ENCODE measurements at regions not wholly inside any gene's neighbourhood (a gene's known extent, or its start where the extent isn't known, plus 50 kb on each side); places are given as distances from the start of the nearest gene placed in this dataset.

DNA sequence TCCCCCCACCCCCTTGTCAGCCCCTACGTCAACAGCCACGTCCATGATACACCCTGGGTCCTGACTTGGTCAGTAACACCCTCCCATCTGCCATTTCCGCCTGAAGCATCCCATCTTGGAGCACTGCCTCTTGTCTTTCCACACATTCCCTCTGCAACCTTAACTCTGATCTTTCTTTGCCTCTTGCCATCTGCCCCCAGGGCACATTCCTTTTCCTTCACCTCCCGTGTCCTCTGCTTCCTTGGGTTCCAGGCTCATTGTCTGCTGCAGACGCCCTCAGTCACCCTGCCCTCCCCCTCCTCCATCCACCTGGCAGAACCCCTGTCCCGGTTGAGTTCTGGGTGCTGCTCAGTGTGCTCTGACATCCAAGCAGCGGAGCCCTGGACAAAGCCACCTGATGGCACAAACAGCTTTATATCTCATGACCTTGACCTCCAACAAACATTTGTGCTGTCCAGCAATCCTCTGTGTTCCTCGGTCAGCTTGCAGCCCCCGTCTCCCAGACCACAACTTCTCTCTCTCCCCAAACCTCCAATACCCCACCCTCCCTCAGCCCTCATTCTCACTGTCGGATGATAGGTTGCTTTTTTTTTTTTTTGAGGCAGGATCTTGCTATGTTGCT lies 97.7 kb upstream of the IER5L start:
- H3K27ac ChIP-seq (ENCODE audit: low read length), result no peak overlapping the region
- DNase-seq, result no peak
- Mint-ChIP-seq H3K27ac (no peak overlapping the region), H3K4me3 (no peak overlapping the region), H3K27me3 (ENCODE audit: low read depth in 2 of 2) (peaks cover 12 to 17% of the 10 kb centered on the region in 2 donors), H3K36me3 (no peaks in the 10 kb centered on the region), H3K4me1 (peaks cover 13 to 20% of the 10 kb centered on the region in 2 donors), H3K9me3 (no peaks in the 10 kb centered on the region)
- TF ChIP-seq, protein P1, sequence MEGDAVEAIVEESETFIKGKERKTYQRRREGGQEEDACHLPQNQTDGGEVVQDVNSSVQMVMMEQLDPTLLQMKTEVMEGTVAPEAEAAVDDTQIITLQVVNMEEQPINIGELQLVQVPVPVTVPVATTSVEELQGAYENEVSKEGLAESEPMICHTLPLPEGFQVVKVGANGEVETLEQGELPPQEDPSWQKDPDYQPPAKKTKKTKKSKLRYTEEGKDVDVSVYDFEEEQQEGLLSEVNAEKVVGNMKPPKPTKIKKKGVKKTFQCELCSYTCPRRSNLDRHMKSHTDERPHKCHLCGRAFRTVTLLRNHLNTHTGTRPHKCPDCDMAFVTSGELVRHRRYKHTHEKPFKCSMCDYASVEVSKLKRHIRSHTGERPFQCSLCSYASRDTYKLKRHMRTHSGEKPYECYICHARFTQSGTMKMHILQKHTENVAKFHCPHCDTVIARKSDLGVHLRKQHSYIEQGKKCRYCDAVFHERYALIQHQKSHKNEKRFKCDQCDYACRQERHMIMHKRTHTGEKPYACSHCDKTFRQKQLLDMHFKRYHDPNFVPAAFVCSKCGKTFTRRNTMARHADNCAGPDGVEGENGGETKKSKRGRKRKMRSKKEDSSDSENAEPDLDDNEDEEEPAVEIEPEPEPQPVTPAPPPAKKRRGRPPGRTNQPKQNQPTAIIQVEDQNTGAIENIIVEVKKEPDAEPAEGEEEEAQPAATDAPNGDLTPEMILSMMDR (IDR thresholded peaks at IDR 0.05), result no peak
- intact Hi-C loops (cut with micrococcal nuclease), result no loop called here
- H3K27me3 ChIP-seq (ENCODE audit: control insufficient read depth, insufficient read depth, low read length), result no peaks in the 10 kb centered on the region
- ATAC-seq, result no peak
- H3K36me3 ChIP-seq (ENCODE audit: control insufficient read depth, insufficient read depth, low read length), result no peaks in the 10 kb centered on the region
- WGBS (ENCODE audit: insufficient coverage), result 83% methylated on average over 9 of the region's 10 CpGs
- no peaks in the 10 kb centered on the region for H3K9me3 ChIP-seq (ENCODE audit: control insufficient read depth, insufficient read depth, low read length)
- peaks cover 13% of the 10 kb centered on the region for H3K4me1 ChIP-seq (ENCODE audit: control insufficient read depth, insufficient read depth, low read length)
- no peak overlapping the region for H3K4me3 ChIP-seq (ENCODE audit: low read length)

DNA sequence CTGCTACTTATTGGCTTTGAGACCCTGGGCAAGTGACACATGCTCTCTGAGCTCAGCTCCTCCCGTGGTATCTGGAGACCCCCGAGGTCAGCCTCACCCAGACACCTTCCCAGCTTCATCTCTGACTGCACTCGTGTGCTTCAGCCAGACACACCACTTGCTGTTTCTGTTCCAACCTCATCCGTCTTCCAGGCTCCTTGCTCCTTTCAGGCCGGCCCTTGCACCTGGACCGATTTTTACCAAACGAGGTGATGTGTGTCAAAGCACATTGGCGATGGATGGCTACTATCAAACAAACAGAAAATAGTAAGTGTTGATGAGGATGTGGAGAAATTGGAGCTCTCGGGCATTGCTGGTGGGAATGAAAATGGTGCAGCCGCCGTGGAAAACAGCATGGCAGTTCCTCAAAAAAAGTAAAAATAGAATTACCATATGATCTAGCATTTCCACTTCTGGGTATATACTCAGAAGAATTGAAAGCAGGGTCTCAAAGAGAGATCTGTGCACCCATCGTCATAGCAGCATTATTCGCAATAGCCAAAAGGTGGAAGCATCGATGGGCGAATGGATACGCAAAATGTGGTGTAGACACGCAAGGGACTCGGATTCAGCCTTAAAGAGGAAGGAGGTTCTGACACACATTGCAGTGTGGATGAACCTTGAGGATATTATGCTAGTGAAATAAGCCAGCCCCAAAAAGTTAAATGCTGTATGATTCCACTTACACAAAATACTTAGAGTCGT lies 96.1 kb upstream of the IER5L start:
- H3K4me1 ChIP-seq (ENCODE audit: control insufficient read depth, insufficient read depth, low read length), result peaks cover 24% of the 10 kb centered on the region
- H3K27ac ChIP-seq (ENCODE audit: low read length), result no peak overlapping the region
- DNase-seq (no peak), ATAC-seq (no peak)
- Mint-ChIP-seq H3K4me1 (peaks cover 22 to 28% of the 10 kb centered on the region in 2 donors), H3K27ac (no peak overlapping the region), H3K36me3 (no peaks in the 10 kb centered on the region), H3K9me3 (no peaks in the 10 kb centered on the region), H3K27me3 (ENCODE audit: low read depth in 2 of 2) (peaks cover 12 to 17% of the 10 kb centered on the region in 2 donors), H3K4me3 (no peak overlapping the region)
- no peaks in the 10 kb centered on the region for H3K36me3 ChIP-seq (ENCODE audit: control insufficient read depth, insufficient read depth, low read length)
- intact Hi-C loops (cut with micrococcal nuclease), result no loop called here
- no peaks in the 10 kb centered on the region for H3K27me3 ChIP-seq (ENCODE audit: control insufficient read depth, insufficient read depth, low read length)
- no peak overlapping the region for H3K4me3 ChIP-seq (ENCODE audit: low read length)
- TF ChIP-seq, protein P1 (IDR thresholded peaks at IDR 0.05), result no peak
- H3K9me3 ChIP-seq (ENCODE audit: control insufficient read depth, insufficient read depth, low read length), result no peaks in the 10 kb centered on the region
- WGBS (ENCODE audit: insufficient coverage), result 87% methylated on average over 17 of the region's 19 CpGs

DNA sequence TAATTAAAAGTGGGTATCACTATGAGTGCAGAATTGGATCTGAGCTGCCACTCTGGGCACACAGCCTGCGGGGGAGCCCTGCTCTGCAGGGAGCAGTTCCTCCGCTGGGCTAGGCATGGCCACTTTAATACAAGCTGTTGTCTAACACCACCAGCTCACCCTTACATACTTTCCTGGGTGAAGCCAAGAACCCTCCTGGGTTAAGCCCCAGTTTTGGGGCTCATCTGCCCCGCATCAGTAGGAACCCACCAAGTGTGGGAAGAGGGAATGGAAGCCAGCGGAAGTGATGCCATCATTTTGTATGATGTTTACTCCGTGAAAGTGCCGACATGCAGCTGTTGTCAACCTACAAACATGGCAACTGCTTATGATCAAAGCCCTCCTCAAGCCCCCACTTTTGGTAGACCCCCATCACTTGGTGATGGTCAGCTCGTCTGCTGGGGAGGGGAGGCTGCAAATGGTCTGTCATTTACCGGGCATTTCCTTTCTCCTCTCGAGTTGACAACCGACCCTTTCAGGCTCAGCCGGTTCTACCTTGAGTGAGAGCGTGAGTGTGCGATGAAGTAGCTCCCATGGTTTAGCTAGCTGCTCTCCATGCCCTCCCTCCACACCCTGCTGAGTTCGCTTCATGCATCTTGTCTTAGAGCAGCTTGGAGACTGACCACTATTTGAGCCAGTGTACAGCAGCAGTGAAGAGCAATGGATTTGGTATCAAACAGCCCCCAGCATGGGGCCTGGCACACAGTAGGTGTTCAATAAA lies 95.3 kb upstream of the IER5L start:
- ATAC-seq, result no peak
- DNase-seq, result no peak
- H3K4me3 Mint-ChIP-seq, result no peak overlapping the region
- 94% methylated on average over 14 of the region's 14 CpGs for WGBS (ENCODE audit: insufficient coverage)
- no peaks in the 10 kb centered on the region for H3K9me3 Mint-ChIP-seq
- no peak overlapping the region for H3K4me3 ChIP-seq (ENCODE audit: low read length)
- no peaks in the 10 kb centered on the region for H3K36me3 Mint-ChIP-seq
- peaks cover 12 to 17% of the 10 kb centered on the region in 2 donors for H3K27me3 Mint-ChIP-seq (ENCODE audit: low read depth in 2 of 2)
- no peaks in the 10 kb centered on the region for H3K36me3 ChIP-seq (ENCODE audit: control insufficient read depth, insufficient read depth, low read length)
- no peaks in the 10 kb centered on the region for H3K9me3 ChIP-seq (ENCODE audit: control insufficient read depth, insufficient read depth, low read length)
- peaks cover 24% of the 10 kb centered on the region for H3K4me1 ChIP-seq (ENCODE audit: control insufficient read depth, insufficient read depth, low read length)
- peaks cover 22 to 28% of the 10 kb centered on the region in 2 donors for H3K4me1 Mint-ChIP-seq
- intact Hi-C loops (cut with micrococcal nuclease), result no loop called here
- no peaks in the 10 kb centered on the region for H3K27me3 ChIP-seq (ENCODE audit: control insufficient read depth, insufficient read depth, low read length)
- TF ChIP-seq, protein P1 (IDR thresholded peaks at IDR 0.05), result no peak
- H3K27ac Mint-ChIP-seq, result no peak overlapping the region
- no peak overlapping the region for H3K27ac ChIP-seq (ENCODE audit: low read length)

Measured in natural killer cell (primary cell).